ENCODE measurements at regions not wholly inside any gene's neighbourhood (a gene's known extent, or its start where the extent isn't known, plus 50 kb on each side); places are given as distances from the start of the nearest gene placed in this dataset.
"Not testable (repeated sequence)": the region's sequence is repeated elsewhere in the genome, so short reads cannot be mapped to it uniquely, and the experiment has no call there.

DNA sequence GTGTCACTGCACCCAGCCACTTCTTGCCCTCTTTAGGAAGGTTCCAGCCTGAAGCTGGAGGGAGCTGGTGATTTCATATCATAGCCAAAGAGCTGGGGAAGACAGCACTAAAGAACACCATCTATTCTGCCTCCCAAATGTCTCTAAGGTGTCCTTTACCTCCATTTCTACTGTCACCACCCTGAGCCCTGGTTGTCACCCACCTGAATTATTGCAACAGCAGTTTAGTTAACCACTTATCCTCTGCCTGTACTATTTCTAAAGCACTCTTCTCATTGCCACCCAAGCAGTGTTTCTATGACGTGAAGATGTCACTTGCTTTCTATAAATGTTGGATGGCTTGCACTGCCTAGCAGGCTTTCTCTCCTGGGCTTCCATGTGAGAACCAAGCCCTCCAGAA, 69.4 kb upstream of the EED start:
- TF ChIP-seq POLR2A (IDR thresholded peaks at IDR 0.05) (no peak), POLR2AphosphoS5 (IDR thresholded peaks at IDR 0.05) (no peak), EP300 (IDR thresholded peaks at IDR 0.05) (no peak)
- TF ChIP-seq, protein P1, sequence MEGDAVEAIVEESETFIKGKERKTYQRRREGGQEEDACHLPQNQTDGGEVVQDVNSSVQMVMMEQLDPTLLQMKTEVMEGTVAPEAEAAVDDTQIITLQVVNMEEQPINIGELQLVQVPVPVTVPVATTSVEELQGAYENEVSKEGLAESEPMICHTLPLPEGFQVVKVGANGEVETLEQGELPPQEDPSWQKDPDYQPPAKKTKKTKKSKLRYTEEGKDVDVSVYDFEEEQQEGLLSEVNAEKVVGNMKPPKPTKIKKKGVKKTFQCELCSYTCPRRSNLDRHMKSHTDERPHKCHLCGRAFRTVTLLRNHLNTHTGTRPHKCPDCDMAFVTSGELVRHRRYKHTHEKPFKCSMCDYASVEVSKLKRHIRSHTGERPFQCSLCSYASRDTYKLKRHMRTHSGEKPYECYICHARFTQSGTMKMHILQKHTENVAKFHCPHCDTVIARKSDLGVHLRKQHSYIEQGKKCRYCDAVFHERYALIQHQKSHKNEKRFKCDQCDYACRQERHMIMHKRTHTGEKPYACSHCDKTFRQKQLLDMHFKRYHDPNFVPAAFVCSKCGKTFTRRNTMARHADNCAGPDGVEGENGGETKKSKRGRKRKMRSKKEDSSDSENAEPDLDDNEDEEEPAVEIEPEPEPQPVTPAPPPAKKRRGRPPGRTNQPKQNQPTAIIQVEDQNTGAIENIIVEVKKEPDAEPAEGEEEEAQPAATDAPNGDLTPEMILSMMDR (IDR thresholded peaks at IDR 0.05) = no peak
- Histone ChIP-seq H3K9me3 (no peaks in the 10 kb centered on the region), H3K27me3 (no peaks in the 10 kb centered on the region), H3K4me1 (peaks cover 10 to 41% (median 17%) of the 10 kb centered on the region in 4 donors), H3K27ac (peak overlapping the region in 4 of 5 donors; percentile 67 to 80 (median 76)), H3K36me3 (no peaks in the 10 kb centered on the region), H3K4me3 (no peak overlapping the region)
- intact Hi-C loops (cut with DNase I; ENCODE audit: low total_unique reads) = no loop called here
- WGBS, 5 donors = 93 to 100% (median 93%) methylated on average over 1 of the region's 1 CpG
- no peak for DNase-seq

DNA sequence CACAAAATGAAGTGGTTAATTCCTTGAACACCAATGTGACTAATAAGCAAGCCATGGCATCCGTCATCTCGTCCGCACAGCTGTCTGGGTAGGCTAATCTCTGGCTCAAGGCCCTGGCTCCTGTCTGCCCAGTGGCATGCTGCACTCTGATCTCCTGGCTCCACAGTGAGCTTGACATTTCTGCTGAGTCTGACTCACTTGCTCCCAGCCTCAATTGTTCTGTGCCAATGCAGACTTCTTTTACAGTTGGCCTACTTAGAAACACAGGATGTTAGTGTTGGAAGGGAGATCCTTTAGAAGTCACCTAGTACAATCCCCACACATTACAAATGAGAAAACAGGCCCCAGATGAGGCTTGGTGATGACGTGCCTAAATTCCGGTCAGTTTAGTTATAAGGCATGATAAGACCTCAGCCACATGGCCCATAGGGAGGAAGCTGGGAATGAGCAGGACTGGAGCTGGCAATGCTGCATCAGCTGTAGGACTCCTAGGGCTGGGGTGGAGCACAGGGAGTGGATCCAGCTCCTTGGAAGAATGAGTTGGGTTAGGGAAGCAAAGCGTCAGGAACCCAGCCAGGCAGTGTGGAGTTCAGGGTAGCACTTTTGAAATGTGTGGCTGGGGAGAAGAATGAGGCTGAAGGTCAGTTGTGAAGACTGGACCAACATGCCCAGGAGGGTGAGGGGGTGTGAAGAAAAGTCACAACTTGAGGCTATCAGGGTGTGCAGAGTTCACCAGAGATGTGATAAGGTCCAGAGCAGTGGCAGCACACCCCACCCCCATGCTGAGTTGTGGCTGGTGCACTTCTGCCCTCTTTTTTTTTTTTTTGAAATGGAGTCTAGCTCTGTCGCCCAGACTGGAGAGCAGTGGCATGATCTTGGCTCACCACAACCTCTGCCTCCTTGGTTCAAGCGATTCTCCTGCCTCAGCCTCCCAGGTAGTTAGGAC, 70.2 kb upstream of the EED start:
- peak overlapping the region; percentile 22 to 80 (median 76) for H3K27ac ChIP-seq
- WGBS, 5 donors = 39 to 43% (median 39%) methylated on average over 8 of the region's 8 CpGs
- TF ChIP-seq POLR2AphosphoS5 (IDR thresholded peaks at IDR 0.05) (peak; percentile 42 to 78 (median 52)), POLR2A (IDR thresholded peaks at IDR 0.05) (no peak)
- no peaks in the 10 kb centered on the region for H3K36me3 ChIP-seq
- H3K4me1 ChIP-seq = peaks cover 10 to 37% (median 17%) of the 10 kb centered on the region in 4 donors
- H3K9me3 ChIP-seq = no peaks in the 10 kb centered on the region
- intact Hi-C loops (cut with DNase I; ENCODE audit: low total_unique reads) = no loop called here
- DNase-seq = peak; percentile 44 to 59
- no peak overlapping the region for H3K4me3 ChIP-seq
- H3K27me3 ChIP-seq = no peaks in the 10 kb centered on the region

DNA sequence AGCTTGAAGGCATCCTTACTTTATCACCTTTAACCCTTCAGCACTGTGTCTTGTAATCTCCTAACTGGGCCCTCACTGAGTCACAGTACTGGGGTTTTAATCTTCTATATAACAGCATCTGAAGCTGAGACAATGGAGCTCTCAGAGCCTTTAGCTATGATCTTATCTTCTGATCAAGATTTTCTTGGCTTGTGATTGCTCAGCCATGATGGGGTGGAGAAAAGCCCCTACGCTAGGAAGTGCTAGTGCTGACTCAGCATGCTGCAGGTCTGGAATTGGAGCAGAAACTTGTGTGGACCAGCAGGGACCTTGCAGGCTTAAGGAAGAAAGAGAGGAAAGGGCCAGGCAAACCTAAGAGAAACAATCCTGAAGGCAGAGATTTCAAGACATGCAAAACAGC, 71.7 kb upstream of the EED start:
- peaks cover 10 to 31% (median 17%) of the 10 kb centered on the region in 4 donors for H3K4me1 ChIP-seq
- TF ChIP-seq POLR2A (IDR thresholded peaks at IDR 0.05) (no peak), POLR2AphosphoS5 (IDR thresholded peaks at IDR 0.05) (no peak)
- no peak for DNase-seq
- 61 to 88% (median 81%) methylated on average over 1 of the region's 1 CpG for WGBS, 5 donors
- no peak overlapping the region for H3K27ac ChIP-seq
- no peaks in the 10 kb centered on the region for H3K27me3 ChIP-seq
- H3K9me3 ChIP-seq = no peaks in the 10 kb centered on the region
- H3K36me3 ChIP-seq = no peaks in the 10 kb centered on the region
- intact Hi-C loops (cut with DNase I; ENCODE audit: low total_unique reads) = no loop called here
- H3K4me3 ChIP-seq = no peak overlapping the region

DNA sequence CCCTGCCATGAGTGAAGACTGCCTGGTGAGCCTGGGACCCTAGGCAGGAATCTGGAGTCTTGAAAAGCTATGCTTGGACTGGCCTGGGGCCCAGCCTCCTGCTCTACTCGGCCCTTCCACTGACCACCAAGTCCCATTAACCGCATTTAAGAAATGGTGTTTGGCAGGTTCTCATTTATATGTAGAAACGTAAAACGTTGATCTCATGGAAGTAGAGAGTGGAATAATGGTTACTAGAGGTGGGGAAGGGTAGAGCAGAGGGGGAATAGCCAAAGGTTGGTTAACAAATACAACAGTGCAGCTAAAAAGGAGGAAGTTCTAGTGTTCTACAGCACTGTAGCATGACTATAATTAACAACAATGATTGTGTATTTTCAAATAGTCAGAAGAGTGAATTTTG, 72.9 kb upstream of the EED start:
- intact Hi-C loops (cut with DNase I; ENCODE audit: low total_unique reads) = no loop called here
- TF ChIP-seq, protein P1 (IDR thresholded peaks at IDR 0.05) = no peak
- TF ChIP-seq POLR2AphosphoS5 (IDR thresholded peaks at IDR 0.05) (no peak), POLR2A (IDR thresholded peaks at IDR 0.05) (no peak)
- H3K27ac ChIP-seq = no peak overlapping the region
- H3K4me3 ChIP-seq = no peak overlapping the region
- DNase-seq = no peak
- H3K27me3 ChIP-seq = no peaks in the 10 kb centered on the region
- H3K36me3 ChIP-seq = no peaks in the 10 kb centered on the region
- peaks cover 10 to 28% (median 17%) of the 10 kb centered on the region in 4 donors for H3K4me1 ChIP-seq
- H3K9me3 ChIP-seq = no peaks in the 10 kb centered on the region
- 90 to 93% (median 92%) methylated on average over 4 of the region's 4 CpGs for WGBS, 5 donors

DNA sequence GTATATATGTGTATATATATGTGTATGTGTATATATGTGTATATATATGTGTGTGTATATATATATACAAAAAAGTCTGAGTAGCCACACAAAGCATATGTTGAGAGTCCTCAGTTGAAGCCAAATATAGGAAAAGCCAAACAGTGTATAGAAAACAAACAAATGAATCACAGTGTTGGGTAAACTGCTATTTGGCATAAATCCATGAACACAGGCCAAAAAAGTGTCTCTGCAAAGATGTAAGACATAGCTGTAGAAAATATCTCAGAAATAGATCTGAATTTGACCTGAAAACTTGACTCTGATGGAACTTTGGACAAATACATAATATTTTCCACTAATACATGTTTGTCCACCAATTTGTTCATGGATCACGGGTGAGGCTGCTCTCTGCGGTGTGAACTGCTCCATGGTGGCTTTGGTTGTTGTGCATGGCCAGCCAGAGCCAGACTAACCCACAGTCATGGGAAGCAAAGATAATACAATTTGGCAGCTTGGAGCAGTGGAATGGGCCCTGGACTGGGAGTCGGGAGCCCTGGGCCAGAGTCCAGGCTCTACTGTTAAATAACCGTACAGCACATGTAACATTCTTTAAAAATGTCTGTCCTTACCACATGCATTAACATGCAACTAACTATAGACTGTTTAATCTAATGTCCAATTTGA, 76.9 kb upstream of the EED start:
- peak in 1 of 2 donors; percentile 36 for DNase-seq
- H3K36me3 ChIP-seq = no peaks in the 10 kb centered on the region

DNA sequence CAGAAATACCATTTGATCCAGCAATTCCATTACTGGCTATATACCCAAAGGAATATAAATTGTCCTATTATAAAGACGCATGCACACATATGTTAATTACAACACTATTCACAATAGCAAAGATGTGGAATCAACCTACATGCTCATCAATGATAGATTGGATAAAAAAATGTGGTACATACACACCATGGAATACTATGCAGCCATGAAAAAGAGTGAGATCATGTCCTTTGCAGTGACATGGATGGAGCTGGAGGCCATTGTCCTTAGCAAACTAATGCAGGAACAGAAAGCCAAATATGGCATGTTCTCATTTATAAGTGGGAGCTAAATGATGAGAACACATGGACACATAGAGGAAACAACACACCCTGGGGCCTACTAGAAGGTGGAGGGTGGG, 78.3 kb upstream of the EED start:
- H3K9me3 ChIP-seq; H3K27ac ChIP-seq; DNase-seq; intact Hi-C loops (cut with DNase I; ENCODE audit: low total_unique reads); H3K36me3 ChIP-seq; H3K27me3 ChIP-seq; H3K4me3 ChIP-seq: not testable (repeated sequence)
- H3K4me1 ChIP-seq = peaks cover 0 to 31% (median 14%) of the 10 kb centered on the region in 4 donors
- 95 to 100% (median 100%) methylated on average over 1 of the region's 1 CpG for WGBS, 5 donors

More for the DNA sequence above, 76.9 kb upstream of the EED start:
- H3K9me3 ChIP-seq = no peaks in the 10 kb centered on the region
- TF ChIP-seq, protein P1 (IDR thresholded peaks at IDR 0.05) = no peak
- TF ChIP-seq POLR2AphosphoS5 (IDR thresholded peaks at IDR 0.05) = no peak
- TF ChIP-seq EP300 (IDR thresholded peaks at IDR 0.05) = no peak
- no peak for TF ChIP-seq POLR2A (IDR thresholded peaks at IDR 0.05)
- intact Hi-C loops (cut with DNase I; ENCODE audit: low total_unique reads) = no loop called here
- H3K4me1 ChIP-seq = peaks cover 0 to 18% (median 3%) of the 10 kb centered on the region in 4 donors
- H3K27me3 ChIP-seq = no peaks in the 10 kb centered on the region
- 66 to 81% (median 77%) methylated on average over 4 of the region's 4 CpGs for WGBS, 5 donors
- H3K4me3 ChIP-seq = no peak overlapping the region
- no peak overlapping the region for H3K27ac ChIP-seq

All from stomach (tissue), 8 donors.